ENCODE measurements at regions not wholly inside any gene's neighbourhood (a gene's known extent, or its start where the extent isn't known, plus 50 kb on each side); places are given as distances from the start of the nearest gene placed in this dataset.

DNA sequence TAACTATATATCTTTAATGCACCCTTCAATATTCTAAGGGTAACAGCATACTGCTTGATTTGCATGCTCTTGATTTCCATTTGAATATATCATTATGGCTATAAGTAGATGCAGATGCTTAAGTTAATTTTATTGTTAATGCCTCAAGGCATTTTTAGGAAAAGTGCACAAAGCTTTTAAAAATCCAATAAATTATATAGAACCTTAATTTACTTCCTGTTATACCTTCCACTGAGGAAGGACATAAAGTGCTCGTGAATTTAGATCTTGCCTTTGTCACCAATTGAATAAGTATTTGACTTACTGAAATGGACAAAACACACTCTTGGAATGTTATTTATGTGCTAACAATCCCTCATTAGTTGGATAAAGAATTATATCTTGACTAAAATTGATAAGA lies 276.7 kb upstream of the CCDC54 start:
- H2AFZ ChIP-seq (ENCODE audit: low read depth): no peak overlapping the region
- H3F3A ChIP-seq (replicated peaks; ENCODE audit: insufficient read depth): no peaks in the 10 kb centered on the region
- no peak overlapping the region for H3K4me3 ChIP-seq (ENCODE audit: low read depth in 2 of 2, low read length in 1 of 2)
- H3K27me3 ChIP-seq (ENCODE audit: insufficient read depth): no peaks in the 10 kb centered on the region
- TF ChIP-seq, protein P1, sequence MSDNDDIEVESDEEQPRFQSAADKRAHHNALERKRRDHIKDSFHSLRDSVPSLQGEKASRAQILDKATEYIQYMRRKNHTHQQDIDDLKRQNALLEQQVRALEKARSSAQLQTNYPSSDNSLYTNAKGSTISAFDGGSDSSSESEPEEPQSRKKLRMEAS (IDR thresholded peaks at IDR 0.05; ENCODE audit: low read depth): no peak
- TF ChIP-seq YY1 (IDR thresholded peaks at IDR 0.05; ENCODE audit: low read depth) (no peak), ELF1 (IDR thresholded peaks at IDR 0.05) (no peak), RCOR1 (IDR thresholded peaks at IDR 0.05; ENCODE audit: low read length) (no peak), POLR2AphosphoS5 (IDR thresholded peaks at IDR 0.05; ENCODE audit: low read depth, low read length) (no peak), MXI1 (IDR thresholded peaks at IDR 0.05; ENCODE audit: low read depth, low read length) (no peak), NRF1 (IDR thresholded peaks at IDR 0.05; ENCODE audit: low read depth, low read length) (no peak)
- H3K79me2 ChIP-seq (ENCODE audit: insufficient read depth): no peaks in the 10 kb centered on the region
- POLR2A ChIA-PET: no interaction called here
- WGBS (ENCODE audit: low lambda C conversion rate): 66% methylated on average over 1 of the region's 1 CpG
- no peak overlapping the region for H3K27ac ChIP-seq (ENCODE audit: low read depth in 2 of 2, low read length in 1 of 2)
- no peak for DNase-seq
- H3K9me3 ChIP-seq: no peaks in the 10 kb centered on the region
- no peaks in the 10 kb centered on the region for H4K20me1 ChIP-seq (ENCODE audit: insufficient read depth)
- H3K36me3 ChIP-seq (replicated peaks in 1 of 2; ENCODE audit: control insufficient read depth in 1 of 2, insufficient read depth in 2 of 2, low read length in 1 of 2): no peaks in the 10 kb centered on the region
- H3K4me2 ChIP-seq: no peak overlapping the region
- no peaks in the 10 kb centered on the region for H3K9me2 ChIP-seq
- peaks cover 0 to 5% of the 10 kb centered on the region in 2 experiments; a peak in 2 of 4 replicates for H3K4me1 ChIP-seq (ENCODE audit: control insufficient read depth in 1 of 2, insufficient read depth in 2 of 2, low read depth in 1 of 2, low read length in 1 of 2)
- CTCF ChIA-PET: interaction anchor here (1.0 to 1.9 kb wide), 3 partner anchors 16 to 36 kb away, joined by 3 to 8 read pairs (median 5); no protein-coding TSS in a partner anchor
- H3K9ac ChIP-seq: no peak overlapping the region

DNA sequence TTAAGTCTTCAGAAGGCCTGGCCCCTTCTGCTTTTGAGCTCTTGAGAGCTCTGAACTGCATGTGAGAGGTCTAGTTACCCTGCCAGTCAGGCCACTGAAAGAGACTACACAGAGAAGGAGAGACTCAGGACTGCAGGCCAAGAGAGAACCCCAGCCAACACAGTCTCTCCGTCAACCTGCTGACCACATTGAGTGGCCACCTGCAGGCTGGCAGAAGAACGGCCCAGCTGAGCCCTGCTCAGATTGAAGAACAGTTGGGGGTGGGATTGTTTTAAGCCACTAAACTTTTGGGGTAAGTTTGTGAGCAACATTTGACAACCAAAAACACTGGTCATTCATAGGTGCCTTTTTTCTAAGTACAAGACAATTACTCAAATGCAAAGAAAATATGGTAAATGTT lies 273.5 kb upstream of the CCDC54 start:
- TF ChIP-seq RAD21 (IDR thresholded peaks at IDR 0.05; ENCODE audit: low read length): no peak
- TF ChIP-seq GATA2 (CRISPR knock-in tag; IDR thresholded peaks at IDR 0.05): no peak
- TF ChIP-seq SIN3A (IDR thresholded peaks at IDR 0.05; ENCODE audit: borderline replicate concordance, low read depth, low read length): no peak
- no peak for TF ChIP-seq ZBTB33 (IDR thresholded peaks at IDR 0.05; ENCODE audit: borderline replicate concordance, low read depth)
- TF ChIP-seq EP300 (IDR thresholded peaks at IDR 0.05; ENCODE audit: borderline replicate concordance in 1 of 2, low read depth in 1 of 2, low read length in 1 of 2): no peak
- TF ChIP-seq ELF1 (IDR thresholded peaks at IDR 0.05): no peak
- TF ChIP-seq SMC3 (IDR thresholded peaks at IDR 0.05; ENCODE audit: low read depth, low read length): no peak
- TF ChIP-seq USF2 (IDR thresholded peaks at IDR 0.05; ENCODE audit: borderline replicate concordance, low read depth, low read length): no peak
- TF ChIP-seq, protein P2, sequence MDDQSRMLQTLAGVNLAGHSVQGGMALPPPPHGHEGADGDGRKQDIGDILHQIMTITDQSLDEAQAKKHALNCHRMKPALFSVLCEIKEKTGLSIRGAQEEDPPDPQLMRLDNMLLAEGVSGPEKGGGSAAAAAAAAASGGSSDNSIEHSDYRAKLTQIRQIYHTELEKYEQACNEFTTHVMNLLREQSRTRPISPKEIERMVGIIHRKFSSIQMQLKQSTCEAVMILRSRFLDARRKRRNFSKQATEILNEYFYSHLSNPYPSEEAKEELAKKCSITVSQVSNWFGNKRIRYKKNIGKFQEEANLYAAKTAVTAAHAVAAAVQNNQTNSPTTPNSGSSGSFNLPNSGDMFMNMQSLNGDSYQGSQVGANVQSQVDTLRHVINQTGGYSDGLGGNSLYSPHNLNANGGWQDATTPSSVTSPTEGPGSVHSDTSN (IDR thresholded peaks at IDR 0.05): no peak
- TF ChIP-seq FOXJ3 (CRISPR knock-in tag; IDR thresholded peaks at IDR 0.05): no peak
- TF ChIP-seq MEF2A (IDR thresholded peaks at IDR 0.05; ENCODE audit: borderline replicate concordance, low read depth): no peak
- H3K27ac ChIP-seq (ENCODE audit: low read depth in 2 of 2, low read length in 1 of 2): no peak overlapping the region
- no peaks in the 10 kb centered on the region for H3K9me2 ChIP-seq
- H4K20me1 ChIP-seq (ENCODE audit: insufficient read depth): no peaks in the 10 kb centered on the region
- ChIA-PET POLR2A (no interaction called here), CTCF (no interaction called here)
- no peak for DNase-seq
- no peaks in the 10 kb centered on the region for H3K79me2 ChIP-seq (ENCODE audit: insufficient read depth)
- H3K4me2 ChIP-seq: no peak overlapping the region
- WGBS (ENCODE audit: low lambda C conversion rate): 68% methylated on average over 2 of the region's 2 CpGs
- no peaks in the 10 kb centered on the region for H3F3A ChIP-seq (replicated peaks; ENCODE audit: insufficient read depth)
- no peaks in the 10 kb centered on the region for H3K27me3 ChIP-seq (ENCODE audit: insufficient read depth)
- H2AFZ ChIP-seq (ENCODE audit: low read depth): no peak overlapping the region
- no peak overlapping the region for H3K4me3 ChIP-seq (ENCODE audit: low read depth in 2 of 2, low read length in 1 of 2)
- no peak overlapping the region for H3K9ac ChIP-seq
- H3K9me3 ChIP-seq: no peaks in the 10 kb centered on the region
- peaks cover 0 to 5% of the 10 kb centered on the region in 2 experiments; a peak in 2 of 4 replicates for H3K4me1 ChIP-seq (ENCODE audit: control insufficient read depth in 1 of 2, insufficient read depth in 2 of 2, low read depth in 1 of 2, low read length in 1 of 2)
- H3K36me3 ChIP-seq (replicated peaks in 1 of 2; ENCODE audit: control insufficient read depth in 1 of 2, insufficient read depth in 2 of 2, low read length in 1 of 2): no peaks in the 10 kb centered on the region

Data from SK-N-SH (cell line).